ENCODE measurements at regions not wholly inside any gene's neighbourhood (a gene's known extent, or its start where the extent isn't known, plus 50 kb on each side); places are given as distances from the start of the nearest gene placed in this dataset.

GRCh38 chr11:27248576-27249509 lies 114.2 kb downstream of the CCDC34 start:
- H3K79me2 ChIP-seq (ENCODE audit: insufficient read depth, low read depth, low read length): no peaks in the 10 kb centered on the region
- H4K20me1 ChIP-seq (ENCODE audit: insufficient read depth, low read length): no peaks in the 10 kb centered on the region
- BruUV-seq (replicated peaks): no TSS peak
- no peaks in the 10 kb centered on the region for H3K9me3 ChIP-seq (ENCODE audit: low read length)
- ChIA-PET CTCF (ENCODE audit: unreplicated experiment) (no interaction called here), POLR2A (interaction anchor here (0.5 kb wide), 1 partner anchor 47 kb away, joined by 3 read pairs; no protein-coding TSS in a partner anchor)
- H3K4me2 ChIP-seq (ENCODE audit: low read length): no peak overlapping the region
- H3K4me1 ChIP-seq (ENCODE audit: insufficient read depth, low read length, poor library complexity, severe bottlenecking): no peaks in the 10 kb centered on the region
- DNase-seq (ENCODE audit: low spot score): no peak
- intact Hi-C loops (cut with micrococcal nuclease; ENCODE audit: unreplicated experiment): no loop called here
- H2AFZ ChIP-seq (ENCODE audit: low read length): no peak overlapping the region
- H3K36me3 ChIP-seq (ENCODE audit: insufficient read depth, low read length): no peaks in the 10 kb centered on the region
- H3K27ac ChIP-seq (ENCODE audit: low read depth, low read length, poor library complexity, severe bottlenecking): no peak overlapping the region
- TF ChIP-seq, protein P1, sequence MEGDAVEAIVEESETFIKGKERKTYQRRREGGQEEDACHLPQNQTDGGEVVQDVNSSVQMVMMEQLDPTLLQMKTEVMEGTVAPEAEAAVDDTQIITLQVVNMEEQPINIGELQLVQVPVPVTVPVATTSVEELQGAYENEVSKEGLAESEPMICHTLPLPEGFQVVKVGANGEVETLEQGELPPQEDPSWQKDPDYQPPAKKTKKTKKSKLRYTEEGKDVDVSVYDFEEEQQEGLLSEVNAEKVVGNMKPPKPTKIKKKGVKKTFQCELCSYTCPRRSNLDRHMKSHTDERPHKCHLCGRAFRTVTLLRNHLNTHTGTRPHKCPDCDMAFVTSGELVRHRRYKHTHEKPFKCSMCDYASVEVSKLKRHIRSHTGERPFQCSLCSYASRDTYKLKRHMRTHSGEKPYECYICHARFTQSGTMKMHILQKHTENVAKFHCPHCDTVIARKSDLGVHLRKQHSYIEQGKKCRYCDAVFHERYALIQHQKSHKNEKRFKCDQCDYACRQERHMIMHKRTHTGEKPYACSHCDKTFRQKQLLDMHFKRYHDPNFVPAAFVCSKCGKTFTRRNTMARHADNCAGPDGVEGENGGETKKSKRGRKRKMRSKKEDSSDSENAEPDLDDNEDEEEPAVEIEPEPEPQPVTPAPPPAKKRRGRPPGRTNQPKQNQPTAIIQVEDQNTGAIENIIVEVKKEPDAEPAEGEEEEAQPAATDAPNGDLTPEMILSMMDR (conservative IDR thresholded peaks at IDR 0.05; ENCODE audit: low read length): no peak
- TF ChIP-seq EZH2phosphoT487 (IDR thresholded peaks at IDR 0.05; ENCODE audit: borderline replicate concordance, low read depth, low read length): no peak
- H3K4me3 ChIP-seq (ENCODE audit: low read depth, low read length, poor library complexity, severe bottlenecking): no peak overlapping the region
- H3K9me2 ChIP-seq (ENCODE audit: insufficient read depth, low read length): no peaks in the 10 kb centered on the region

GRCh38 chr11:27247660-27248059 lies 115.4 kb downstream of the CCDC34 start:
- Histone ChIP-seq H4K20me1 (ENCODE audit: insufficient read depth, low read length) (no peaks in the 10 kb centered on the region), H2AFZ (ENCODE audit: low read length) (no peak overlapping the region), H3K4me2 (ENCODE audit: low read length) (no peak overlapping the region), H3K9me2 (ENCODE audit: insufficient read depth, low read length) (no peaks in the 10 kb centered on the region), H3K4me1 (ENCODE audit: insufficient read depth, low read length, poor library complexity, severe bottlenecking) (no peaks in the 10 kb centered on the region), H3K27ac (ENCODE audit: low read depth, low read length, poor library complexity, severe bottlenecking) (no peak overlapping the region), H3K9me3 (ENCODE audit: low read length) (no peaks in the 10 kb centered on the region), H3K79me2 (ENCODE audit: insufficient read depth, low read depth, low read length) (no peaks in the 10 kb centered on the region), H3K36me3 (ENCODE audit: insufficient read depth, low read length) (no peaks in the 10 kb centered on the region), H3K4me3 (ENCODE audit: low read depth, low read length, poor library complexity, severe bottlenecking) (no peak overlapping the region)
- intact Hi-C loops (cut with micrococcal nuclease; ENCODE audit: unreplicated experiment): no loop called here
- DNase-seq (ENCODE audit: low spot score): no peak
- ChIA-PET POLR2A (interaction anchor here (0.5 to 0.7 kb wide), 2 partner anchors 9 to 52 kb away, joined by 3 to 4 read pairs; no protein-coding TSS in a partner anchor), CTCF (ENCODE audit: unreplicated experiment) (no interaction called here)
- BruUV-seq (replicated peaks): no TSS peak
- TF ChIP-seq EZH2phosphoT487 (IDR thresholded peaks at IDR 0.05; ENCODE audit: borderline replicate concordance, low read depth, low read length): no peak
- TF ChIP-seq, protein P1 (conservative IDR thresholded peaks at IDR 0.05; ENCODE audit: low read length): no peak

DNA sequence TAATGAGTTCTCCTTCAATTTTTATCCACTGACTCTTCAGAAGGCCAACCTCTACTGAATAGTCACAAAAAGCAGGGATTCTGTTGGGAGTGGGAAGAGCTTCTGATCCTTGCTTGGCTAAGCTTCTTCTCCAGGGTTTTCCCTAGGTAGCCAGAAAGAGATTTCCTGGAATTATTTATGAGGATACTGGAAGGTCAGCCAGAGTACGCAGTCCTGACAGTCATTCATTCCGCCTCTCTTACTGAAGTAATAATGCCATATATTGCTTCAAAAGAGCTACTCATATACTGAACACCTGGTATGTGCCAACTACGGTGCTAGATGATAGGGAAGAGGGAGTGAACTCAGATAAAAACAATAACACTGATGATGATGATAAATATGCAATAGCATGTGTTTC lies 116.1 kb downstream of the CCDC34 start:
- H3K36me3 ChIP-seq (ENCODE audit: insufficient read depth, low read length): no peaks in the 10 kb centered on the region
- H3K9me2 ChIP-seq (ENCODE audit: insufficient read depth, low read length): no peaks in the 10 kb centered on the region
- no peak for DNase-seq (ENCODE audit: low spot score)
- H3K27ac ChIP-seq (ENCODE audit: low read depth, low read length, poor library complexity, severe bottlenecking): no peak overlapping the region
- ChIA-PET POLR2A (interaction anchor here (0.7 to 1.5 kb wide), 4 partner anchors 10 to 820 kb away, joined by 3 to 4 read pairs (median 4); no protein-coding TSS in a partner anchor), CTCF (ENCODE audit: unreplicated experiment) (no interaction called here)
- no peaks in the 10 kb centered on the region for H4K20me1 ChIP-seq (ENCODE audit: insufficient read depth, low read length)
- no peaks in the 10 kb centered on the region for H3K9me3 ChIP-seq (ENCODE audit: low read length)
- H2AFZ ChIP-seq (ENCODE audit: low read length): no peak overlapping the region
- H3K4me3 ChIP-seq (ENCODE audit: low read depth, low read length, poor library complexity, severe bottlenecking): no peak overlapping the region
- TF ChIP-seq, protein P1 (conservative IDR thresholded peaks at IDR 0.05; ENCODE audit: low read length): no peak
- no peak for TF ChIP-seq EZH2phosphoT487 (IDR thresholded peaks at IDR 0.05; ENCODE audit: borderline replicate concordance, low read depth, low read length)
- no peaks in the 10 kb centered on the region for H3K79me2 ChIP-seq (ENCODE audit: insufficient read depth, low read depth, low read length)
- H3K4me2 ChIP-seq (ENCODE audit: low read length): no peak overlapping the region
- no TSS peak for BruUV-seq (replicated peaks)
- intact Hi-C loops (cut with micrococcal nuclease; ENCODE audit: unreplicated experiment): no loop called here
- no peaks in the 10 kb centered on the region for H3K4me1 ChIP-seq (ENCODE audit: insufficient read depth, low read length, poor library complexity, severe bottlenecking)

Measured in OCI-LY7 (cell line).